ENCODE measurements at regions not wholly inside any gene's neighbourhood (a gene's known extent, or its start where the extent isn't known, plus 50 kb on each side); places are given as distances from the start of the nearest gene placed in this dataset.

GRCh38 chr7:34385384-34385783 lies 272.6 kb upstream of the NPSR1 start:
- Mint-ChIP-seq H3K27ac (ENCODE audit: unreplicated experiment) (no peak overlapping the region), H3K36me3 (ENCODE audit: insufficient read depth, unreplicated experiment) (no peaks in the 10 kb centered on the region), H3K9me3 (ENCODE audit: low read depth, unreplicated experiment) (peaks cover 10% of the 10 kb centered on the region), H3K27me3 (ENCODE audit: unreplicated experiment) (no peaks in the 10 kb centered on the region), H3K4me1 (ENCODE audit: low read depth, unreplicated experiment) (no peaks in the 10 kb centered on the region), H3K4me3 (ENCODE audit: low read depth, unreplicated experiment) (no peak overlapping the region)
- CTCF ChIA-PET, result interaction anchor here (0.5 kb wide), 1 partner anchor 277 kb away, joined by 4 read pairs; no protein-coding TSS in a partner anchor
- intact Hi-C loops (cut with micrococcal nuclease; ENCODE audit: unreplicated experiment), result no loop called here
- no peak for DNase-seq
- TF ChIP-seq, protein P1, sequence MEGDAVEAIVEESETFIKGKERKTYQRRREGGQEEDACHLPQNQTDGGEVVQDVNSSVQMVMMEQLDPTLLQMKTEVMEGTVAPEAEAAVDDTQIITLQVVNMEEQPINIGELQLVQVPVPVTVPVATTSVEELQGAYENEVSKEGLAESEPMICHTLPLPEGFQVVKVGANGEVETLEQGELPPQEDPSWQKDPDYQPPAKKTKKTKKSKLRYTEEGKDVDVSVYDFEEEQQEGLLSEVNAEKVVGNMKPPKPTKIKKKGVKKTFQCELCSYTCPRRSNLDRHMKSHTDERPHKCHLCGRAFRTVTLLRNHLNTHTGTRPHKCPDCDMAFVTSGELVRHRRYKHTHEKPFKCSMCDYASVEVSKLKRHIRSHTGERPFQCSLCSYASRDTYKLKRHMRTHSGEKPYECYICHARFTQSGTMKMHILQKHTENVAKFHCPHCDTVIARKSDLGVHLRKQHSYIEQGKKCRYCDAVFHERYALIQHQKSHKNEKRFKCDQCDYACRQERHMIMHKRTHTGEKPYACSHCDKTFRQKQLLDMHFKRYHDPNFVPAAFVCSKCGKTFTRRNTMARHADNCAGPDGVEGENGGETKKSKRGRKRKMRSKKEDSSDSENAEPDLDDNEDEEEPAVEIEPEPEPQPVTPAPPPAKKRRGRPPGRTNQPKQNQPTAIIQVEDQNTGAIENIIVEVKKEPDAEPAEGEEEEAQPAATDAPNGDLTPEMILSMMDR (IDR thresholded peaks at IDR 0.05; ENCODE audit: unreplicated experiment), result no peak
- BruUV-seq (replicated peaks), result no TSS peak

DNA sequence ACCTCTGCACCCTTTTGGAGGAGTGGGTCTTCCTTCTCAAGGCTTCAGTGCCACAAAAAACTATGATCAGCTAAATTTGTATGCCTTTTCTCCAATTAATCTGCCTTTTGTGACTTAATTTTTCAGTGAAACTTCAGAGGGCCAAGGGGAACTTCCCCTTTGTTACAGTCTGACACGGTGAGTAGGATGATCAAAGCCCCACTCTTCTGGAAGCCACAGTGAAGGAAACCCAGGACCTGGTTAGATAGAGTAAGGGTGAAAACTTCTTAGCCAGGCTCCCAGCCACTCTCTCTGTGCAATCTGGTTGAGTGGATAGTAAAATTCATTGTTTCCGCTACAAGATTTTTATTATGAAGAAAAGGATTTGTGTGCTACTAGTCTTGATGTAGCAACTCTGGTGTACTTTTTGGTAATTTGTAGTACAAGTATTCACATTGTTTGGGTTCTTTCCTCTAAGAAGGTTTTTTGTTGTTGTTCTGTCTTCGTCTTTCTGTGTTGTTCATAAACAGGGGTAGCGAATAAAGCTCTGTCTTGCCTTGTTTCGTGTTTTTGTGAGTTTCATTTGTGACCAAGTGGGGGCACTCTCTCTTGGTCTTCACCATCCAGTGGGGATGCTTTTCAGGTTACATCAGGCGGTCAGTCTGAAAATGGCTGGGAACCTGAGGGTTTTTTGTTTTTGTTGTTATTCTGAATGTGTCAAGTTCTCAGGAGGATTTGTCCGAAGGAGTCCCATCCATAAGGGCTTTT lies 268.5 kb upstream of the NPSR1 start:
- no peaks in the 10 kb centered on the region for H3K4me1 Mint-ChIP-seq (ENCODE audit: low read depth, unreplicated experiment)
- H3K27ac Mint-ChIP-seq (ENCODE audit: unreplicated experiment), result no peak overlapping the region
- no peaks in the 10 kb centered on the region for H3K36me3 Mint-ChIP-seq (ENCODE audit: insufficient read depth, unreplicated experiment)
- intact Hi-C loops (cut with micrococcal nuclease; ENCODE audit: unreplicated experiment), result no loop called here
- DNase-seq, result no peak
- peaks cover 5% of the 10 kb centered on the region for H3K9me3 Mint-ChIP-seq (ENCODE audit: low read depth, unreplicated experiment)
- no peaks in the 10 kb centered on the region for H3K27me3 Mint-ChIP-seq (ENCODE audit: unreplicated experiment)
- BruUV-seq (replicated peaks), result no TSS peak
- no peak overlapping the region for H3K4me3 Mint-ChIP-seq (ENCODE audit: low read depth, unreplicated experiment)
- CTCF ChIA-PET, result no interaction called here
- TF ChIP-seq, protein P1 (IDR thresholded peaks at IDR 0.05; ENCODE audit: unreplicated experiment), result no peak

DNA sequence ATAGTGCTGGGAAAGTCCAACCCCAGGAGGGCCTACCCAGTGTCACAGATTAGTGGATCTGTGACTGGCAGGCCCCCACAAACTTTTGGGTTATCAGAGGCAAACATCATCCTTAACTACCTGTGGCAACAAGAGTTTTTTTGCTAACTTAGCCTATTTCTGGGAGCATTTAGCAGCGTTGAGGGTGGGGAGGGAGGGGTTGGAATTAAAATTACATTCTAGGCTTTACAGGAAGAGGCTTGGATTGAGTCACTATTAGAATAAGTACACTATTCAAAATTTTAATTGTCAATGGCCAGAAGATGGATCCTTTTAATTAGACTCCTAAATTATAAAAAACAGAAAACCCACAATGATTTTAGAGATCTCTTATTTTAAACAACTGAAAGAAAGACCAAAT lies 267.9 kb upstream of the NPSR1 start:
- DNase-seq, result no peak
- Mint-ChIP-seq H3K27me3 (ENCODE audit: unreplicated experiment) (no peaks in the 10 kb centered on the region), H3K27ac (ENCODE audit: unreplicated experiment) (no peak overlapping the region), H3K36me3 (ENCODE audit: insufficient read depth, unreplicated experiment) (no peaks in the 10 kb centered on the region), H3K4me3 (ENCODE audit: low read depth, unreplicated experiment) (no peak overlapping the region), H3K4me1 (ENCODE audit: low read depth, unreplicated experiment) (no peaks in the 10 kb centered on the region), H3K9me3 (ENCODE audit: low read depth, unreplicated experiment) (peaks cover 5% of the 10 kb centered on the region)
- CTCF ChIA-PET, result no interaction called here
- TF ChIP-seq, protein P1 (IDR thresholded peaks at IDR 0.05; ENCODE audit: unreplicated experiment), result no peak
- no TSS peak for BruUV-seq (replicated peaks)
- intact Hi-C loops (cut with micrococcal nuclease; ENCODE audit: unreplicated experiment), result no loop called here

- Mint-ChIP-seq H3K27ac (ENCODE audit: unreplicated experiment) (no peak overlapping the region), H3K4me3 (ENCODE audit: low read depth, unreplicated experiment) (no peak overlapping the region), H3K36me3 (ENCODE audit: insufficient read depth, unreplicated experiment) (no peaks in the 10 kb centered on the region), H3K4me1 (ENCODE audit: low read depth, unreplicated experiment) (no peaks in the 10 kb centered on the region), H3K9me3 (ENCODE audit: low read depth, unreplicated experiment) (peaks cover 7% of the 10 kb centered on the region), H3K27me3 (ENCODE audit: unreplicated experiment) (no peaks in the 10 kb centered on the region)
- no TSS peak for BruUV-seq (replicated peaks)
- CTCF ChIA-PET, result no interaction called here
- TF ChIP-seq, protein P1 (IDR thresholded peaks at IDR 0.05; ENCODE audit: unreplicated experiment), result no peak
- intact Hi-C loops (cut with micrococcal nuclease; ENCODE audit: unreplicated experiment), result no loop called here
- no peak for DNase-seq
These were observed 265.0 kb upstream of the NPSR1 start for GRCh38 chr7:34392972-34393371.

Measured in Calu3 (cell line).